ENCODE measurements at regions not wholly inside any gene's neighbourhood (a gene's known extent, or its start where the extent isn't known, plus 50 kb on each side); places are given as distances from the start of the nearest gene placed in this dataset.

DNA sequence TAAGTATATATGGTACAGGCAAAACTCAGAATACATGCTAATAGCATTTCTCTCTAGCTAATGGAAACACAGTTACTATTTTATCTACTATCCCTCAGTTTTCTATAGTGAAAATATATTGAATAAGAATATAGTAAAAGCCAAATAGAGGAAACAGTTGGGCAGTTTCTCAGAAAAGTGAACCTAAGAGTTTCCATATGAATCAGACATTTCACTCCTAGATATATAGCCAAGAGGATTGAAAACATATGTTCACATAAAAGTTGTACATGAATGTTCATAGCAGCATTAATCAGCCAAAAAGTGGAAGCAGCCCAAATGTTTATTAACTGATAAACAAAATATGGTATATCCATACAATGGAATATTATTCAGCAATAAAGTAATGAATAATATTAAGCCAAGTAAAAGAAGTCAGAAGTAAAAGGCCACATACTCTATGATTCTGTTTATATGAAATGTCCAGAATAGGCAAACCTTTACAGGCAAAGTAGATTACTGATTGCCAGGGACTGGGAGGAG, 134.6 kb downstream of the CYB561 start:
- DNase-seq (no peak), ATAC-seq (no peak)
- H3K9me3 ChIP-seq (ENCODE audit: control insufficient read depth, low read length, poor library complexity, severe bottlenecking), result no peaks in the 10 kb centered on the region
- Mint-ChIP-seq H3K27ac (no peak overlapping the region), H3K4me3 (no peak overlapping the region), H3K4me1 (peaks cover 2% of the 10 kb centered on the region), H3K36me3 (ENCODE audit: low read depth) (peaks cover 7% of the 10 kb centered on the region), H3K27me3 (no peaks in the 10 kb centered on the region)

DNA sequence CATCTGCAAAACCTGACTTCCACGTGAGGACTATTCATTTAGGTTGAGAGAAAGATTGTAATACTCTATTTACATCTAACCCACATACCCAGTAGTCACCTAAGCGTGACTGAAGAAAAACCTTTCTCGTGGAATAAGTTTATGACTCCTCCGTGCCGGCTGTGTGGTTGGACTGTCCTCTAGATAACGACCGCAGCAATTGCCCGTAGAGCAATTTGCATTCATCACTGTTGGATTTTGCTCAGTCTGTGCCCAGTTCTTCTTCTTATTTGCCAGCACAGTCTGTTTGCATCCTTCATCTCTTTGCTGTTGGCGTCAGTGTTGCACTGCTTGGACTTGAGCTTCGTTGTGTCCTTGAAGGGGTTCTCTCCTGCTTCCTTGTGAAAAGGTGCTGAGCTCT, 131.3 kb downstream of the CYB561 start:
- ATAC-seq (no peak), DNase-seq (no peak)
- no peaks in the 10 kb centered on the region for H3K9me3 ChIP-seq (ENCODE audit: control insufficient read depth, low read length, poor library complexity, severe bottlenecking)
- Mint-ChIP-seq H3K4me1 (peaks cover 2% of the 10 kb centered on the region), H3K27ac (no peak overlapping the region), H3K27me3 (no peaks in the 10 kb centered on the region), H3K4me3 (no peak overlapping the region), H3K36me3 (ENCODE audit: low read depth) (peaks cover 10% of the 10 kb centered on the region)

DNA sequence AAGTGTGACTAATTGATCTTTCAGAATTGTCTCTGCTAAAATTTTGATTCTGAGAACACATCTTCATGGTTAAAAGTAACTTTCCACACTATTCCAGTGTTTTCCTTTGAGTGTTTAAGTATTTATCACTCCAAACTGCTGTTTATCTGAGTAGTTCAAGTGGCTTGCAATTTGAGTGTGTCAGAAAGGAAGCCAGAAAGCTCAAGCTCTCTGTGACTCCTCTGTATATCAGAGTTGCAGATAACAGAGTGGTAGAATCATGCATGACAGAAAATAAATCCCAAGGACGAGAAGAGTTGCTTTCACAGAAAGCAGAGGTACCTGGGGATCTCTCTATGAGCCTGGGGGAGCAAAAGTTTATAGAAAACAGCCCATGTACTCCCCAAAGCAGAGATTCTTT, 130.0 kb downstream of the CYB561 start:
- no peak for DNase-seq
- Mint-ChIP-seq H3K36me3 (ENCODE audit: low read depth) (peaks cover 11% of the 10 kb centered on the region), H3K27me3 (no peaks in the 10 kb centered on the region), H3K4me3 (no peak overlapping the region), H3K4me1 (peaks cover 2% of the 10 kb centered on the region), H3K27ac (no peak overlapping the region)
- no peaks in the 10 kb centered on the region for H3K9me3 ChIP-seq (ENCODE audit: control insufficient read depth, low read length, poor library complexity, severe bottlenecking)
- ATAC-seq, result no peak

DNA sequence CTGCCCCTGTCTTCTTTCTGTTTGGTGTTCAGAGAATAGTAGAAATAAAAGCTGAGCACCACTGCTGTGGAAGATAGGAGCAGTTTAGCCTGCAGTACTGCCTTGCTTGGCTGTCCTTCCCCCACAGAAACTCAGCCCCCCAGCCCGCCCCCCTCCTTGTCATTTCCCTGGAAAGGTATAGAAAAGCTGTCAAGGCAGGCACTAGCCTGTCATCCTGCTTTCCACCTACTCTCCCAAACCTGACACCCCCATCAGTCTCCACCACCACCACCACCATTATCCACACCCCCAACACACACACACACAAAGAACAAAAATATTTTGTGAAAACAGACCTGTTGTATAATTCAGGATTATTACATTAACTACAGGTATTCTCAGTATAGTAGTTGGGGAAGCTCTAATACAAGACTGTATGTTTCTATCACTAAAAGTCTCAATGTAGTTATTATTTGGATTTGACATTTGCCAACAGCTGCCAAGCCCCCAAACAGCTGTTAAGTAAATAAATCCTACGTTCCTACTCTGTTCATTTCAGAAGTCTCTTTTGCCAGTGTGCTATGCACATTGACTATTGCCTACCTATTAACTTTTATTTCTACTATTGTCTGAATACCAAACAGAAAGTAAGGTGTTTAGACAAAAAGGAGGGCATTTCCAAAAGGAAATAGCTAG, 128.8 kb downstream of the CYB561 start:
- Mint-ChIP-seq H3K4me1 (peaks cover 2% of the 10 kb centered on the region), H3K36me3 (ENCODE audit: low read depth) (peaks cover 14% of the 10 kb centered on the region), H3K27ac (no peak overlapping the region), H3K4me3 (no peak overlapping the region), H3K27me3 (no peaks in the 10 kb centered on the region)
- ATAC-seq, result no peak
- DNase-seq, result no peak
- H3K9me3 ChIP-seq (ENCODE audit: control insufficient read depth, low read length, poor library complexity, severe bottlenecking), result no peaks in the 10 kb centered on the region

DNA sequence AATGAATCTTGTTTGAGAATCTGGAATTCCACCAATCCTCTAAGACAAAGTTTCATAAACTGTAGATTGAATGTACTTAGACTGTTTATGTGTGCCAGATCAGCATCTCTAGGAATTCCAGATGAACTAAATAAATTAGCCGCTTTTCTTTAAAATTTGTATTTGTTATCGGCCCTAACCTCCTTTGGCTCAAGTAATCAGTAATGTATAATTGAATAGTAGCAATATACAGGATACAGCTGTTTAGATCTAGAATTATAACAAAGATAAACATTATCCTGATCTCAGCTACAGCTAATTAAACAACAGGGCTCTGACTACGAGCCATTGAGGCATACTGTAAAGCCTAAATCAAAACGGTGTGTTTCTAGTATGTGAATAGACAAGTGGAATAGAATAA, 120.3 kb downstream of the CYB561 start:
- DNase-seq (no peak), ATAC-seq (no peak)
- H3K4me1 Mint-ChIP-seq, result no peaks in the 10 kb centered on the region
- H3K27ac Mint-ChIP-seq, result no peak overlapping the region
- no peaks in the 10 kb centered on the region for H3K27me3 Mint-ChIP-seq
- H3K36me3 Mint-ChIP-seq (ENCODE audit: low read depth), result peaks cover 7% of the 10 kb centered on the region
- no peak overlapping the region for H3K4me3 Mint-ChIP-seq
- H3K9me3 ChIP-seq (ENCODE audit: control insufficient read depth, low read length, poor library complexity, severe bottlenecking), result no peaks in the 10 kb centered on the region

DNA sequence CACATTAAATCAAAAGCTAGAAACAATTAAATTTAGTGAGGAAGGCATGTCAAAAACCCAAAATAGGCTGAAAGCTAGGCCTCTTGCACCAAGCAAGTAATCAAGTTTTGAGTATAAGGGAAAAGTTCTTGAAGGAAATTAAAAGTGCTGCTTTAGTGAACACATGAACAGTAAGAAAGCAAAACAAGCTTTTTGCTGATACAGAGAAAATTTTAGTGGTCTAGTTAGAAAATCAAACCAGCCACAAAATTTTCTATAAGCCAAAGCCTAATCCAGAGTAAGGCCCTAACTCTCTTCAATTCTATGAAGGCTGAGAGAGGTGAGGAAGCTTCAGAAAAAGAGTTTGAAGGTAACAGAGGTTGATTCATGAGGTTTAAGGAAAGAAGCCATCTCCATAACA, 116.2 kb downstream of the CYB561 start:
- H3K9me3 ChIP-seq (ENCODE audit: control insufficient read depth, low read length, poor library complexity, severe bottlenecking), result no peaks in the 10 kb centered on the region
- no peaks in the 10 kb centered on the region for H3K27me3 Mint-ChIP-seq
- no peak overlapping the region for H3K4me3 Mint-ChIP-seq
- H3K36me3 Mint-ChIP-seq (ENCODE audit: low read depth), result peaks cover 10% of the 10 kb centered on the region
- DNase-seq, result no peak
- no peak overlapping the region for H3K27ac Mint-ChIP-seq
- ATAC-seq, result no peak
- H3K4me1 Mint-ChIP-seq, result peaks cover 2% of the 10 kb centered on the region

DNA sequence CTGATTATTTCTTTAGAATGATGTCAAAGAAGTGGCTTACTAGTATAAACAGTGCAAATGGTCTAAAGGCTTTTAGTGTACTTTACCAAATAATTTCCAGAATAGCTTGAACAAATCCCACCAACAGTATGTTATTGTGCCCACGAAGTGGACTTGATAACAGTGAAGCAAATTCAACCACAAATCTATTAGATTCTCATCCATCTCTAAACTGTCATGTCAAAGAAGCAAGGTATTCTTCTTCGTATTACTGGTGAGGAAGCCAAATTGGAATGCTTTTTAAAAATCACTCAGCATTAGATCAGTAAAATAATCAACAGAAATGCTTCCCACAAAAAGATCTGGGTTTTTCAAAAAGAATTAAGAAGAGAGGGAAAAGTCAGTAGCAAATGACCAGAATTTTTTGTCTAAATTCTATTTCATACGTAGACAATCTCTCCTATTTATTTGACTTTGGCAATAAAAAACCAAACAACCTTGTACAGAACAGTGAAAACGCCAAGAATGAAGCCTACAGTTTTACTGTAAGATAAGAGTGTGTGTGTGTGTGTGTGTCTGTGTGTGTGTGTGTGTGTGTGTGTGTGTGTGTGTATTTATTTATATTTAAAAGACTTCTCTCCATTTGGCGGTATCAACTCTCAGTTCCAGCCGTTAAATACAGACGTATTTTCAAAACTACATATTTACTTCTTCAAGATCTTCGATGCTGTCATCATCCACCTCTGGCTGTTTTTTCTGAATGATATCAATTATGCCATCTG, 114.6 kb downstream of the CYB561 start:
- ATAC-seq (no peak), DNase-seq (no peak)
- no peaks in the 10 kb centered on the region for H3K27me3 Mint-ChIP-seq
- peaks cover 7% of the 10 kb centered on the region for H3K36me3 Mint-ChIP-seq (ENCODE audit: low read depth)
- peaks cover 4% of the 10 kb centered on the region for H3K4me1 Mint-ChIP-seq
- H3K27ac Mint-ChIP-seq, result no peak overlapping the region
- H3K9me3 ChIP-seq (ENCODE audit: control insufficient read depth, low read length, poor library complexity, severe bottlenecking), result no peaks in the 10 kb centered on the region
- H3K4me3 Mint-ChIP-seq, result no peak overlapping the region

DNA sequence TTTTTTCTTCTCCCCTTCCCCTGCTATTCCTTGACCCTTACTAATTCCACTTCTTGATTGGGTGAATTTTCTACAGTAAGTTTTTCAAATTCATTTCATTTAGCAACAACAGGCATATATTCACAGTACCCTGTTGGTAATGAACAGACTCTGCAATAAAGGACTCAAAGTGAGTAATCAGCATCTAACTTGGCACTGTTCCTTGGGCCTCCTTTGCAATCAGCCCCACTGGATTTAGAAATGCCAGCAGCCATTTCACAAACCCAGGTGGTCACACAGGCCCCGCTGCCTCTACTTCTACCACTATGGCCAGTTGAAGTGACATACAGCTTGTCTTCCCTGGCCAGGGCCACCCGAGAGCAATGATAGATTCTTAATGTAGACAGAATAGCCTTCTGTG, 113.8 kb downstream of the CYB561 start:
- H3K27me3 Mint-ChIP-seq, result no peaks in the 10 kb centered on the region
- DNase-seq (no peak), ATAC-seq (no peak)
- H3K27ac Mint-ChIP-seq, result peak overlapping the region; percentile 49
- peaks cover 7% of the 10 kb centered on the region for H3K36me3 Mint-ChIP-seq (ENCODE audit: low read depth)
- H3K4me3 Mint-ChIP-seq, result no peak overlapping the region
- H3K9me3 ChIP-seq (ENCODE audit: control insufficient read depth, low read length, poor library complexity, severe bottlenecking), result no peaks in the 10 kb centered on the region
- peaks cover 4% of the 10 kb centered on the region for H3K4me1 Mint-ChIP-seq

DNA sequence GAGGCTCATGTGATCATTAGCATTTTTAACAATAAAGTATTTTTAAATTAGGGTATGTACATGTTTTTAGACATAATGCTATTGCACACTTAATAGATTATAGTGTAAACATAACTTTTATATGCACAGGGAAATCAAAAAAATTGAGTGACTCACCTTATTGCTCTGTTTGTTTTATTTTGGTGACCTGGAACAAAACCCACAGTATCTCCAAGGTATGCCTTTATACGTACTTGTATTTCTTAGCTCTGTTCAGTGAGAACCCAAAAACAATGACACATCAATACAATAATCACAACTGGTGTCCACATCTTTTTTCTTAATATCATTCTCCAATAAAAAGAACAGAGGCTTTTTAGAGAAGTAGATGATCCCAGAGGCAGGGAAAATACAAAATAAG, 112.2 kb downstream of the CYB561 start:
- DNase-seq (no peak), ATAC-seq (no peak)
- no peak overlapping the region for H3K4me3 Mint-ChIP-seq
- H3K27ac Mint-ChIP-seq, result peak overlapping the region; percentile 1
- H3K36me3 Mint-ChIP-seq (ENCODE audit: low read depth), result peaks cover 7% of the 10 kb centered on the region
- H3K4me1 Mint-ChIP-seq, result peaks cover 7% of the 10 kb centered on the region
- H3K27me3 Mint-ChIP-seq, result no peaks in the 10 kb centered on the region
- H3K9me3 ChIP-seq (ENCODE audit: control insufficient read depth, low read length, poor library complexity, severe bottlenecking), result no peaks in the 10 kb centered on the region

DNA sequence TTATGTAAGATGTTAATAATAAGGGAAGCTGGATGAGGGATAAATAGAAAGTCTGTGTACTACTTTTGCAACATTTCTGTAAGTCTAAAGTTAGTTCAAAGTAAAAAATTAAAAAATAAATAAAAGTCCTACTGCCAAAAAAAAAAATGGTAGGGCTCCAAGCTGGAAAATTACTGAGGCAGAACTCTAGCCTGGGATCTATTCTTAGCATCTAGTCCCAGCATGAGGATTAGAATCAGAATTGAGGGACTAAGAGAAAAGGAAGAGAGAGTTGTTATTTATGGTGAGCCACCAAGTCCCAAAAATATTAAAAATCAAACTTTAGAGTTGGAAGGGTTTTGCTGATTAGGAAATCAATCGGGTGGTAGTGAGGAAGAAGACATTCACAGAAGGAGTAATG, 110.3 kb downstream of the CYB561 start:
- Mint-ChIP-seq H3K27ac (no peak overlapping the region), H3K36me3 (ENCODE audit: low read depth) (peaks cover 7% of the 10 kb centered on the region), H3K27me3 (no peaks in the 10 kb centered on the region), H3K4me3 (no peak overlapping the region), H3K4me1 (peaks cover 7% of the 10 kb centered on the region)
- DNase-seq (no peak), ATAC-seq (no peak)
- no peaks in the 10 kb centered on the region for H3K9me3 ChIP-seq (ENCODE audit: control insufficient read depth, low read length, poor library complexity, severe bottlenecking)

DNA sequence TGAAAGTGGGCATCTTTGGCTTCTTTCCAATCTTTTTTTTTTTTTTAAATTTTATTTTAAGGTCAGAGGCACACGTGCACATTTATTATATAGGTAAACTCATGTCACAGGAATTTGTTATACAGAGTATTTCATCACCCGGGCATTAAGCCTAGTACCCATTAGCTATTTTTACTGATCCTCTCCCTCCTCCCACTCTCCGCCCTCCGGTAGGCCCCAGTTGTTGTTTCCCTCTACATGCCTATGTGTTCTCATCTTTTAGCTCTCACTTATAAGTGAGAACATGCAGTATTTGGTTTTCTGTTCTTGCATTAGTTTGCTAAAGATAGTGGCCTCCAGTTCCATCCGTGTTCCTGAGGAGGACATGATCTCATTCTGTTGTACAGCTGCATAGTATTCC, 108.5 kb downstream of the CYB561 start:
- DNase-seq, result no peak
- H3K4me1 Mint-ChIP-seq, result peaks cover 9% of the 10 kb centered on the region

DNA sequence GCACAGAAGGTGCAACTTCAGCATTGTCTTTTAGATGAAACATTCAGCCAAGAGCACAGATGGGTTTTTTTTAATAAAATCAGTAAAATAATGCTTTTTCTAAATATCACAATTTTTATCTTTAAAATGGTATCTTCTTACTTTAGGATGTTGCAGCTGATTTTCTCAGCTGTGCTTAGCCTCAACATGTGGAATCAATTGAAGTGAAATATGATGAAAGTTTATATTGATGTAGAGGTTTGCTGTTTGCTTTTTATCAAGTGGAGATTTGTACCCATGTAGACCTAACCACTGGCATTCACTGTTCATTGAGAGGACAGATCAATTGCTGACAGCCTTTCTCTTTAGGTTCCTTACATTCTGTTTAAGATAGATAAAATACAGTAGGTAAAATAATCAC, 107.8 kb downstream of the CYB561 start:
- Mint-ChIP-seq H3K27ac (no peak overlapping the region), H3K4me1 (peaks cover 9% of the 10 kb centered on the region), H3K27me3 (no peaks in the 10 kb centered on the region), H3K4me3 (no peak overlapping the region), H3K36me3 (ENCODE audit: low read depth) (peaks cover 7% of the 10 kb centered on the region)
- no peaks in the 10 kb centered on the region for H3K9me3 ChIP-seq (ENCODE audit: control insufficient read depth, low read length, poor library complexity, severe bottlenecking)
- ATAC-seq (no peak), DNase-seq (no peak)

More for the DNA sequence above, 108.5 kb downstream of the CYB561 start:
- H3K9me3 ChIP-seq (ENCODE audit: control insufficient read depth, low read length, poor library complexity, severe bottlenecking), result no peaks in the 10 kb centered on the region
- Mint-ChIP-seq H3K4me3 (no peak overlapping the region), H3K27me3 (no peaks in the 10 kb centered on the region), H3K27ac (no peak overlapping the region), H3K36me3 (ENCODE audit: low read depth) (peaks cover 10% of the 10 kb centered on the region)
- ATAC-seq, result no peak

DNA sequence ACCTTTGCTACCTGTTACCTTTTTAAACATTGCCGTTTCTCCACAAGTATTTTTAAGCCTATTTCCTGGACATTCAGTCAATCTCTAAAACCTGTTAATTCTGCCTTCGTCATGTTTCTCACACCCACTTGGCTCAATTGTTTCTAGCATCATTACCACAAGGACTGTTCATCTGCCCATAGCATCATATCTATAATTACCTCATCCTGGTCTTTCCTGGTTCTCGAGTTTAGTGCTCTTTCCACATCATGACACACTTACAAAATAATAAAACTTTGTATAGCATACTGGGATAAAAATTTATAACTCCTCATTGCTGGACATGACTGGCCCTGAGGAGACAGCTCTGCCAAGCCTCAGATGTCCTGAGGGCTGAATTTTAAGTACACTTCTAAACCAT, 104.8 kb downstream of the CYB561 start:
- Mint-ChIP-seq H3K4me1 (peaks cover 10% of the 10 kb centered on the region), H3K36me3 (ENCODE audit: low read depth) (peaks cover 12% of the 10 kb centered on the region), H3K4me3 (no peak overlapping the region), H3K27ac (no peak overlapping the region), H3K27me3 (no peaks in the 10 kb centered on the region)
- H3K9me3 ChIP-seq (ENCODE audit: control insufficient read depth, low read length, poor library complexity, severe bottlenecking), result no peaks in the 10 kb centered on the region
- DNase-seq (no peak), ATAC-seq (no peak)

DNA sequence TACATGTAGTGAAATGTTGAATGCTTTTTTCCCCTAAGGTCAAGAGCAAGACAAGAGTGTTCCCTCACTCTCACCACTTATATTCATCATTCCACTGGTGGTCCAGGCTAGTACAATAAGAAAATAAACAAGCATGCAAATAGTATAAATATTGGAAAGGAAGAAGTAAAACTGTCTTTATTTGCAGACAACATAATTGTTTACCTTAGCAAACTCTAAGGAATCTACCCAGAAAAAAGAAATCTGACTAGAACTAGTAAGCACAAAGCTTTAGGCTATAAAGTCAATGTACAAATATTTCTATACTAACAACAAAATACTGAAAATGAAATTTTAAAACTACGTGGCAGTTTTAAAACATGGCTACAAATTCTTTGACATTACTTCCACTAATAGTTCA, 101.7 kb downstream of the CYB561 start:
- Mint-ChIP-seq H3K27ac (peak overlapping the region; percentile 8), H3K27me3 (no peaks in the 10 kb centered on the region), H3K36me3 (ENCODE audit: low read depth) (peaks cover 13% of the 10 kb centered on the region), H3K4me1 (peaks cover 7% of the 10 kb centered on the region), H3K4me3 (no peak overlapping the region)
- ATAC-seq (no peak), DNase-seq (no peak)
- H3K9me3 ChIP-seq (ENCODE audit: control insufficient read depth, low read length, poor library complexity, severe bottlenecking), result no peaks in the 10 kb centered on the region

Measured in T-helper 17 cell (primary cell).